ENCODE measurements at regions not wholly inside any gene's neighbourhood (a gene's known extent, or its start where the extent isn't known, plus 50 kb on each side); places are given as distances from the start of the nearest gene placed in this dataset.

DNA sequence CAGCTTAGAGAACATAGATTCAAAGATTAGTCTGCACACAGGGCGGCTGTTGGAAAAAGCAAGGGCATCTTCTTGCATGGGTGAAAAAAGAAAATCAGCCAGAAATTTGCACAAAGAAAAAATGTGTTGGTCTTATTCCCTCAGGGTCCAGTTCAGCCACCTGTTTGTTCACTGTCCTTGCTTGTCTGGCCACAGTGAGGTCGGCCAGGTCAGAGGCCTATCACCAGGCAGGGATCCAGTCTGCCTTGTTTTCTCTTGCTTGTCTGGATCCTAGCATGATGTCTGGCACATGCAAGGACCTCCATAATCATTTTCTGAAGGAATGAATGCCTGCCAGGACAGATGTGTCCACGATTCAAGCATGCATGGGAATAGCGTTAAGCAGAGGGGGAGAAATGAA, 359.1 kb upstream of the TBX3 start:
- TF ChIP-seq, protein P1, sequence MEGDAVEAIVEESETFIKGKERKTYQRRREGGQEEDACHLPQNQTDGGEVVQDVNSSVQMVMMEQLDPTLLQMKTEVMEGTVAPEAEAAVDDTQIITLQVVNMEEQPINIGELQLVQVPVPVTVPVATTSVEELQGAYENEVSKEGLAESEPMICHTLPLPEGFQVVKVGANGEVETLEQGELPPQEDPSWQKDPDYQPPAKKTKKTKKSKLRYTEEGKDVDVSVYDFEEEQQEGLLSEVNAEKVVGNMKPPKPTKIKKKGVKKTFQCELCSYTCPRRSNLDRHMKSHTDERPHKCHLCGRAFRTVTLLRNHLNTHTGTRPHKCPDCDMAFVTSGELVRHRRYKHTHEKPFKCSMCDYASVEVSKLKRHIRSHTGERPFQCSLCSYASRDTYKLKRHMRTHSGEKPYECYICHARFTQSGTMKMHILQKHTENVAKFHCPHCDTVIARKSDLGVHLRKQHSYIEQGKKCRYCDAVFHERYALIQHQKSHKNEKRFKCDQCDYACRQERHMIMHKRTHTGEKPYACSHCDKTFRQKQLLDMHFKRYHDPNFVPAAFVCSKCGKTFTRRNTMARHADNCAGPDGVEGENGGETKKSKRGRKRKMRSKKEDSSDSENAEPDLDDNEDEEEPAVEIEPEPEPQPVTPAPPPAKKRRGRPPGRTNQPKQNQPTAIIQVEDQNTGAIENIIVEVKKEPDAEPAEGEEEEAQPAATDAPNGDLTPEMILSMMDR (IDR thresholded peaks at IDR 0.05), result no peak
- ATAC-seq (ENCODE audit: insufficient number of reproducible peaks, low FRiP score, low read depth) (no peak), DNase-seq (ENCODE audit: low spot score) (no peak)
- H3K36me3 ChIP-seq, result no peaks in the 10 kb centered on the region
- no peak overlapping the region for H3K4me3 ChIP-seq
- no peaks in the 10 kb centered on the region for H3K27me3 ChIP-seq (replicated peaks; ENCODE audit: insufficient read depth)
- H3K27ac ChIP-seq, result no peak overlapping the region
- no peaks in the 10 kb centered on the region for H3K4me1 ChIP-seq (ENCODE audit: control insufficient read depth in 1 of 2, low read depth in 2 of 2)
- no peaks in the 10 kb centered on the region for H3K9me3 ChIP-seq

DNA sequence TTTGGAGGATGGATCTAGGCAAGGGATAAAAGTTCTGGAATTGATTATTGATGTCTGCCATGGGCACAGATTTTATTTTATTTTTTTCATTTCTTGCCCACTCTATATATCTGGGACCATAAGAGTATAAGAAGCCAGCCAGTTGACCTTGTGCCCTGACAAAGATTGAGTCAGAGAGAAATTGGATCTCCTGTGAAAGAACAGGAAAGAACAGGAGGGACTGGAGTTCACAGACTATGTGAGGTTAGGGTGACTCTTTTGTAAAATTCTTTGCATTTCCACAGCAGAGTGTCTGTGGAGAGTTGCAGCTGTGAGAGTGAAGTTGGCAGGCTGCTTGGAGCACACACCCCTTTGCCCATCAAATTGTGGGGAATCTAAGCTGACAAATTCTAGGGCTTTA, 358.4 kb upstream of the TBX3 start:
- Histone ChIP-seq H3K4me3 (no peak overlapping the region), H3K9me3 (no peaks in the 10 kb centered on the region), H3K27ac (no peak overlapping the region), H3K27me3 (replicated peaks; ENCODE audit: insufficient read depth) (no peaks in the 10 kb centered on the region), H3K4me1 (ENCODE audit: control insufficient read depth in 1 of 2, low read depth in 2 of 2) (no peaks in the 10 kb centered on the region), H3K36me3 (no peaks in the 10 kb centered on the region)
- DNase-seq (ENCODE audit: low spot score) (no peak), ATAC-seq (ENCODE audit: insufficient number of reproducible peaks, low FRiP score, low read depth) (no peak)
- TF ChIP-seq, protein P1 (IDR thresholded peaks at IDR 0.05), result no peak

DNA sequence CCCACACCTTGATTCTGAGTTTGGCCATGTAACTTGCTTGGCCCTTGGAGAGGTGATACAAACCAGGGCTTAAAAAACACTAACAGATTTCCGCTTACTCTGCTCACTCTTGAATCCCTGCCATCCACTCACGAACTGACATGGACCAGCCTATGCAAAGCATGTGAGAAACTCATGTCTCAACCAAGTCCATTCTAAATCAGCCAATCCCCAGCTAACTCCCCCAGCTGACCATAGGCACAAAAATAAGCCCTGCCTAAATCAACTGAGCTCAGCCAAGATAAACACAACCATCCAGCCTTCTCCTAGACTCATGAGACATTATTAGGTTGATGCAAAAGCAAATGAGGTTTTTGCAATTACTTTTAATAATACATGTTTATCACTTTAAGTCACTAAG, 353.9 kb upstream of the TBX3 start:
- H3K9me3 ChIP-seq, result no peaks in the 10 kb centered on the region
- ATAC-seq (ENCODE audit: insufficient number of reproducible peaks, low FRiP score, low read depth) (no peak), DNase-seq (ENCODE audit: low spot score) (no peak)
- H3K27ac ChIP-seq, result no peak overlapping the region
- TF ChIP-seq, protein P1 (IDR thresholded peaks at IDR 0.05), result no peak
- no peaks in the 10 kb centered on the region for H3K27me3 ChIP-seq (replicated peaks; ENCODE audit: insufficient read depth)
- H3K4me3 ChIP-seq, result no peak overlapping the region
- H3K36me3 ChIP-seq, result no peaks in the 10 kb centered on the region
- no peaks in the 10 kb centered on the region for H3K4me1 ChIP-seq (ENCODE audit: control insufficient read depth in 1 of 2, low read depth in 2 of 2)

DNA sequence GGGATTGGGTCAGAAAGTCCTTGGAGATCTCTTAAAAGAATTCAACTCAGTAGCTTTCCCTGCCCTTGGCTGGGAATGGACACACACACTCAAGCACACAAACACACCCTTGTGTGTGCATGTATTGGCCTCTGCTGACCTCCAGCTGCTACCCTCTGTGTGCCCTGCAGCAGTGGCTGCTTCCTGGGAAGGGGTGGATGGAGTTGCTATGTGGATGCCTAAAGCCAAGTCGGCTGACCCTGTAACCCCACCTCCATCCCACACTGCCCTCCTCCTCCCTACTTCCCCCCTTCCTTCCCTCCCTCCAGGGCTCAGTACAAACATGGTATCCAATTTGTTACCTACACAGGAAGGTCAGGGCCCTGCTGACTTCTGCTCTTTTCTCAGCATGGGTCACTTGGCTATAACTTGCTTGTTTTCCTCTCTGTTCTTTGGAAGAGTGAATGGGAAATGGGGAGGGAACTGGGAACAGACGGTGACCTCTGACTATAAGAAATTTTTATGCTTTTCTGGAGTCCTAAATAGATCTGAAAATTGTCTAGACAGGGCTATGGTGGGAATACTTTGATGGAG, 351.6 kb upstream of the TBX3 start:
- no peak overlapping the region for H3K4me3 ChIP-seq
- H3K27me3 ChIP-seq (replicated peaks; ENCODE audit: insufficient read depth), result no peaks in the 10 kb centered on the region
- DNase-seq (ENCODE audit: low spot score) (no peak), ATAC-seq (ENCODE audit: insufficient number of reproducible peaks, low FRiP score, low read depth) (no peak)
- no peak overlapping the region for H3K27ac ChIP-seq
- TF ChIP-seq, protein P1 (IDR thresholded peaks at IDR 0.05), result no peak
- H3K36me3 ChIP-seq, result no peaks in the 10 kb centered on the region
- H3K9me3 ChIP-seq, result no peaks in the 10 kb centered on the region
- no peaks in the 10 kb centered on the region for H3K4me1 ChIP-seq (ENCODE audit: control insufficient read depth in 1 of 2, low read depth in 2 of 2)

DNA sequence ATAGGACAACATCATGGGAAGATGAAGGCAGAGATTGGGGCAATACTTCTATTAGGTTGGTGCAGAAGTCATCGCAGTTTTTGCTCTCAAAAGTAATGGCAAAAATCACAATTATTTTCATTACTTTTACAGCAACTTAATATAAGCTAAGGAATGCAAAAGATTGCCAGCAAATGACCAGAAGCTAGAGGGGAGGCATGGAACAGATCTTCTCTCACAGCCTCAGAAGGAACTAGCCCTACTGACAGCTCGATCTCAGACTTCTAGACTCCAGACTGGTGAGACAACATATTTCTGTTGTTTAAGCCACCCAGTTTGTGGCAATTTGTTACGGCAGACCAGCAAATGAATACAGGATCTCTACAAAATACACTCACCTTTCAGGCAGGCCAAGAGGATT, 348.5 kb upstream of the TBX3 start:
- no peaks in the 10 kb centered on the region for H3K36me3 ChIP-seq
- DNase-seq (ENCODE audit: low spot score) (no peak), ATAC-seq (ENCODE audit: insufficient number of reproducible peaks, low FRiP score, low read depth) (no peak)
- no peaks in the 10 kb centered on the region for H3K4me1 ChIP-seq (ENCODE audit: control insufficient read depth in 1 of 2, low read depth in 2 of 2)
- no peak overlapping the region for H3K4me3 ChIP-seq
- H3K9me3 ChIP-seq, result no peaks in the 10 kb centered on the region
- TF ChIP-seq, protein P1 (IDR thresholded peaks at IDR 0.05), result no peak
- no peaks in the 10 kb centered on the region for H3K27me3 ChIP-seq (replicated peaks; ENCODE audit: insufficient read depth)
- H3K27ac ChIP-seq, result no peak overlapping the region

Data from thoracic aorta (tissue), 2 donors.